ENCODE measurements at regions not wholly inside any gene's neighbourhood (a gene's known extent, or its start where the extent isn't known, plus 50 kb on each side); places are given as distances from the start of the nearest gene placed in this dataset.

DNA sequence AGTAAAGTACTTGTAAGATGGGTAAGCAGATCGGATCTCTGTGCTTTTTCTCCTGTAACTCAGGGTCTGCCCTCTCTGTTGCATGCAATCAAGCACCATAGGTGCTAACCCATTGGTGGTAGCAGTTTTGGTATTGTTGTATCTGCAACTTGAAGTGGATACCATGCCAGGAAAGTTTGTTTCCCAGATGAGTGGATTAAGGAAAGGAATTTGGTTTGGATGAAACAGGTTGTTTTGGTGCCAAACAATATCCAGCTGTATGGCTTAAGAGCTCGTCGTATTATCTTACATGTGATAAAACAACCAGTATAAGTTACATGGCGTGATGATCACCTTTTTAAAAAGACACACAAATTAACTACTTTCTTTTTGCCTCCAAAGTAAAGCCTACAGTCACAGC is 280.9 kb upstream of the TENM3 start:
- DNase-seq (ENCODE audit: low read depth in 1 of 2, low spot score in 1 of 2): no peak
- Histone ChIP-seq H3K27ac (replicated peaks) (no peak overlapping the region), H3K27me3 (ENCODE audit: insufficient read depth, poor library complexity, severe bottlenecking) (no peaks in the 10 kb centered on the region), H3K4me3 (replicated peaks; ENCODE audit: insufficient read depth, low read length) (no peak overlapping the region)
- TF ChIP-seq, protein P1, sequence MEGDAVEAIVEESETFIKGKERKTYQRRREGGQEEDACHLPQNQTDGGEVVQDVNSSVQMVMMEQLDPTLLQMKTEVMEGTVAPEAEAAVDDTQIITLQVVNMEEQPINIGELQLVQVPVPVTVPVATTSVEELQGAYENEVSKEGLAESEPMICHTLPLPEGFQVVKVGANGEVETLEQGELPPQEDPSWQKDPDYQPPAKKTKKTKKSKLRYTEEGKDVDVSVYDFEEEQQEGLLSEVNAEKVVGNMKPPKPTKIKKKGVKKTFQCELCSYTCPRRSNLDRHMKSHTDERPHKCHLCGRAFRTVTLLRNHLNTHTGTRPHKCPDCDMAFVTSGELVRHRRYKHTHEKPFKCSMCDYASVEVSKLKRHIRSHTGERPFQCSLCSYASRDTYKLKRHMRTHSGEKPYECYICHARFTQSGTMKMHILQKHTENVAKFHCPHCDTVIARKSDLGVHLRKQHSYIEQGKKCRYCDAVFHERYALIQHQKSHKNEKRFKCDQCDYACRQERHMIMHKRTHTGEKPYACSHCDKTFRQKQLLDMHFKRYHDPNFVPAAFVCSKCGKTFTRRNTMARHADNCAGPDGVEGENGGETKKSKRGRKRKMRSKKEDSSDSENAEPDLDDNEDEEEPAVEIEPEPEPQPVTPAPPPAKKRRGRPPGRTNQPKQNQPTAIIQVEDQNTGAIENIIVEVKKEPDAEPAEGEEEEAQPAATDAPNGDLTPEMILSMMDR (IDR thresholded peaks at IDR 0.05; ENCODE audit: insufficient read depth, low read length): no peak
- TF ChIP-seq POLR2AphosphoS5 (IDR thresholded peaks at IDR 0.05; ENCODE audit: low read depth) (no peak), SPI1 (IDR thresholded peaks at IDR 0.05; ENCODE audit: borderline replicate concordance, low read depth) (no peak), REST (IDR thresholded peaks at IDR 0.05; ENCODE audit: insufficient replicate concordance, low read depth) (no peak), GABPA (IDR thresholded peaks at IDR 0.05; ENCODE audit: low read depth) (no peak)

DNA sequence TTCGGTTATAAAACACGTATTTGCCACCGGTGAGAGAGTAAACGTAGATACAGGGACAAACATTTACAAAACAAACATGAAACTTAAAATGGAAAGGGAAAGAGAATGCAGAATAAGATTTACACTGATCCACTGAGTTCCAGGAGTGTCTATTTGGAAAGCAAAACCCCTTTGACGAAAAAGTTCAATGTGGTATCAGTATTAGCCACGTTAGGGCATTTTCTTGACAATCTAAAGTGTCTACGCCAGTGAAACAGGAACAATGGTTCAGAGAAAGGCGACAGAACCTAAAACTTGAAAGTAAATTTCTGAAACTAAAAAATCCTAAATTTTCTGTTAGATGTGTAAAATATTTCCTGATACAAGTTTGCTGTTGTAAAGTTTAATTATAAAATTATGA is 278.5 kb upstream of the TENM3 start:
- DNase-seq (ENCODE audit: low read depth in 1 of 2, low spot score in 1 of 2): no peak
- no peak for TF ChIP-seq GABPA (IDR thresholded peaks at IDR 0.05; ENCODE audit: low read depth)
- TF ChIP-seq, protein P1 (IDR thresholded peaks at IDR 0.05; ENCODE audit: insufficient read depth, low read length): no peak
- no peak for TF ChIP-seq REST (IDR thresholded peaks at IDR 0.05; ENCODE audit: insufficient replicate concordance, low read depth)
- no peak for TF ChIP-seq POLR2AphosphoS5 (IDR thresholded peaks at IDR 0.05; ENCODE audit: low read depth)
- no peak for TF ChIP-seq SPI1 (IDR thresholded peaks at IDR 0.05; ENCODE audit: borderline replicate concordance, low read depth)
- Histone ChIP-seq H3K4me3 (replicated peaks; ENCODE audit: insufficient read depth, low read length) (no peak overlapping the region), H3K27ac (replicated peaks) (no peak overlapping the region), H3K27me3 (ENCODE audit: insufficient read depth, poor library complexity, severe bottlenecking) (no peaks in the 10 kb centered on the region)

DNA sequence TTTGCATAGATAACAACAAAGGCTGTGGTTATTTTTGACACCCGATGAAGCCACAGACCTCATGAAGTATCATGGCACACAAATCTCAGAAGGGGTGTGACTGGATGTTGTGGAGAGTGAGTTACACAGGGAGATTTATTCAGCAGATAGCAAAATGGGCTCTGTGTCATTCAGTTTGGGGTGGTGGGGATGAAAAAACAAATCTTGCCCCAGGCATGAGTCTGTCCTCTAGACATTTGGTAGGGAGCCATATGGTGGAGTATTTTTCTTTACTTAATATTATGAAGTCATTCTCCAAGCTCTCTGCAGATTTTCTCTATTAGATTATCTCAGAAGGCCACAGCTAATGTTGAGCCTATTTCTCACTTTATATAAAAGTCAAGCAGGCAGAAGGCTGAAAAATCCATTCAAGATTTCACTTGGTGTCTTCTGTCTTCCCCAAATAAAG is 277.1 kb upstream of the TENM3 start:
- no peak for DNase-seq (ENCODE audit: low read depth in 1 of 2, low spot score in 1 of 2)
- Histone ChIP-seq H3K27ac (replicated peaks) (no peak overlapping the region), H3K4me3 (replicated peaks; ENCODE audit: insufficient read depth, low read length) (no peak overlapping the region), H3K27me3 (ENCODE audit: insufficient read depth, poor library complexity, severe bottlenecking) (no peaks in the 10 kb centered on the region)
- TF ChIP-seq GABPA (IDR thresholded peaks at IDR 0.05; ENCODE audit: low read depth): no peak
- TF ChIP-seq REST (IDR thresholded peaks at IDR 0.05; ENCODE audit: insufficient replicate concordance, low read depth): no peak
- no peak for TF ChIP-seq SPI1 (IDR thresholded peaks at IDR 0.05; ENCODE audit: borderline replicate concordance, low read depth)
- TF ChIP-seq POLR2AphosphoS5 (IDR thresholded peaks at IDR 0.05; ENCODE audit: low read depth): no peak
- TF ChIP-seq, protein P1 (IDR thresholded peaks at IDR 0.05; ENCODE audit: insufficient read depth, low read length): no peak

Measured in HL-60 (cell line).